ENCODE measurements at regions not wholly inside any gene's neighbourhood (a gene's known extent, or its start where the extent isn't known, plus 50 kb on each side); places are given as distances from the start of the nearest gene placed in this dataset.
"Not testable (repeated sequence)": the region's sequence is repeated elsewhere in the genome, so short reads cannot be mapped to it uniquely, and the experiment has no call there.

- Mint-ChIP-seq H3K9me3 (no peaks in the 10 kb centered on the region), H3K27me3 (ENCODE audit: low read depth) (peaks cover 3% of the 10 kb centered on the region), H3K36me3 (ENCODE audit: insufficient read depth) (no peaks in the 10 kb centered on the region), H3K4me3 (no peak overlapping the region), H3K4me1 (ENCODE audit: low read depth) (no peaks in the 10 kb centered on the region)
- no peak for DNase-seq
- no peak for ATAC-seq
These were observed 233.0 kb downstream of the TFCP2L1 start for GRCh38 chr2:121052023-121052422.

GRCh38 chr2:121052521-121052920 lies 232.5 kb downstream of the TFCP2L1 start:
- Mint-ChIP-seq H3K4me1 (ENCODE audit: low read depth) (no peaks in the 10 kb centered on the region), H3K9me3 (no peaks in the 10 kb centered on the region), H3K4me3 (no peak overlapping the region), H3K36me3 (ENCODE audit: insufficient read depth) (no peaks in the 10 kb centered on the region), H3K27me3 (ENCODE audit: low read depth) (peaks cover 3% of the 10 kb centered on the region)
- ATAC-seq (no peak), DNase-seq (no peak)

DNA sequence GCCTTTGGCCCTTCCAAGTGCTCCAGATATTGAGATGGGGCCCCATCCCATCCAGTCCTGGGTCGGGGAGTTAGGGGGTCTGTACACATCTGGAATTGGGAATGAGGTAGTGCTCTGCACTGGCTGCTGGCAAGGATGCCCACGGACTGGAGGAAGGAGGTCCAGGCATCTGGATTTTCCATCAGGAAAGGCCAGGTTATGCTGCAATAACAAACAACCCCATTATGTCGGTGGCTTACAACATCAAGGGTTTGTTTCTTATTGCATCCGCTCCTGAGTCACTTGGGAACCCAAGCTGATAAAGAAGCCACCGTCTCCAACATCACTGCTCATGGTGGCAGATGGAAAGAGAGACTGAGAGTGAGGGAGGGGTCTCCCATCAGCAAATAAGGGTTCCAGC lies 229.9 kb downstream of the TFCP2L1 start:
- Mint-ChIP-seq H3K27me3 (ENCODE audit: low read depth) (no peaks in the 10 kb centered on the region), H3K4me3 (no peak overlapping the region), H3K4me1 (ENCODE audit: low read depth) (no peaks in the 10 kb centered on the region), H3K36me3 (ENCODE audit: insufficient read depth) (no peaks in the 10 kb centered on the region), H3K9me3 (no peaks in the 10 kb centered on the region)
- DNase-seq (no peak), ATAC-seq (no peak)

DNA sequence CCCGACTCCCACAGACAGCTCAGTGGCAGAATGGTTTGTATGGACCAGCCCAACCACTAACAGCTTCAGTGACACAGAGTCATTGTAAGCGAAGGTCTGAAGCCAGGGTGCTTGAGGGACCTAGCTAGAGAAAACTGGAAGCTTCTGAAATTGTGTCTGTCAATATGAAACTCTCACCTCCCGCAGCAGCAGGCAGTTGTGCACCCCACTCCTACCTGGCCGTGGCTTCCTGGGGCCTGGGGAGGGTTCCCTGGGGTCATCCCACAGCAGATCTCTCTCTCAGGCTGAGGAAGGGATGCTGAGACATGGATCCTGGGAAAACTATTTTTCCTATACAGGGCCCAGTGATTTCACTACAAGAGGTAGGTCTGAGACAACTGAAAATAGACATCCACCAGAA lies 229.5 kb downstream of the TFCP2L1 start:
- DNase-seq: no peak
- ATAC-seq: no peak
- Mint-ChIP-seq H3K36me3 (ENCODE audit: insufficient read depth) (no peaks in the 10 kb centered on the region), H3K4me3 (no peak overlapping the region), H3K9me3 (no peaks in the 10 kb centered on the region), H3K4me1 (ENCODE audit: low read depth) (no peaks in the 10 kb centered on the region), H3K27me3 (ENCODE audit: low read depth) (no peaks in the 10 kb centered on the region)

DNA sequence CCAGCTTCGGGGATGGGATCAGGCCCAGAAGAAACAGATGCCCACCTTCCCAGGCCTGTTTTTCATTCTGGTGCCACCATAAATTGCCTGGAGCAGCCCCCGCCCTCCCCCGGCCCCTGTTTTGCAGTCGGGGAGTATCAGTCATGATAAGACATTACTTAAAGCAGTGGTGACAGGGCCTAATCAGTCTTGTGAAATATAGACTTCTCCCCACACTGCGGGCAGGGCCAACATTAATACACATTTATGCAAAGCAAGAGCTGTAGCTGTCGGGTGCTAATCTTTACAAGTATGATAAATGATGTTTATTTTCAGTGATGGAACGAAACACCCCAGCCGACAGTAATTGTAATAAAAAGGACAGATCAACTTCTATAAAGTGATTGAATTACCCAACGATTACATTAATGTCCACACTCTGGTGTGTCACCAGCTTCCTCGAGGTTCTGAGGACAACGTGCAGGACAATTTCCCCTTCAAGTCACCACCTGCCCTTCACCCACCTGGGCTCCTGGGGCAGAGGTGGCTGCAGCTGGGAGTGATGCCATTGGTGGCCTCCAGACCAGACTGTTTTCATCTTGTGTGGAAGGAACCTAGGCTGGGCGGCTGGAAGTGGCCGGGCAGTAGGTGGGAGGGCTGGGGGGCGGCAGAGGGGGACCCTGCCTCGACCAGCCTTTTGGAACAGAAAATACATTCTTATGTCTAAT lies 226.0 kb downstream of the TFCP2L1 start:
- no peak for ATAC-seq
- no peak for DNase-seq
- H3K4me3 Mint-ChIP-seq: no peak overlapping the region
- H3K4me1 Mint-ChIP-seq (ENCODE audit: low read depth): no peaks in the 10 kb centered on the region
- no peaks in the 10 kb centered on the region for H3K9me3 Mint-ChIP-seq
- no peaks in the 10 kb centered on the region for H3K36me3 Mint-ChIP-seq (ENCODE audit: insufficient read depth)
- no peaks in the 10 kb centered on the region for H3K27me3 Mint-ChIP-seq (ENCODE audit: low read depth)

GRCh38 chr2:121059651-121060649 lies 225.1 kb downstream of the TFCP2L1 start:
- Mint-ChIP-seq H3K4me3 (no peak overlapping the region), H3K9me3 (no peaks in the 10 kb centered on the region), H3K4me1 (ENCODE audit: low read depth) (no peaks in the 10 kb centered on the region), H3K36me3 (ENCODE audit: insufficient read depth) (no peaks in the 10 kb centered on the region), H3K27me3 (ENCODE audit: low read depth) (peaks cover 4% of the 10 kb centered on the region)
- no peak for ATAC-seq
- DNase-seq: no peak

GRCh38 chr2:121061633-121062032 lies 223.4 kb downstream of the TFCP2L1 start:
- DNase-seq (no peak), ATAC-seq (no peak)
- no peaks in the 10 kb centered on the region for H3K4me1 Mint-ChIP-seq (ENCODE audit: low read depth)
- no peaks in the 10 kb centered on the region for H3K36me3 Mint-ChIP-seq (ENCODE audit: insufficient read depth)
- H3K27me3 Mint-ChIP-seq (ENCODE audit: low read depth): peaks cover 6% of the 10 kb centered on the region
- H3K9me3 Mint-ChIP-seq: no peaks in the 10 kb centered on the region
- H3K4me3 Mint-ChIP-seq: no peak overlapping the region

GRCh38 chr2:121063471-121063870 lies 221.5 kb downstream of the TFCP2L1 start:
- Mint-ChIP-seq H3K36me3 (ENCODE audit: insufficient read depth) (no peaks in the 10 kb centered on the region), H3K4me1 (ENCODE audit: low read depth) (no peaks in the 10 kb centered on the region), H3K4me3 (no peak overlapping the region), H3K9me3 (no peaks in the 10 kb centered on the region), H3K27me3 (ENCODE audit: low read depth) (peaks cover 6% of the 10 kb centered on the region)
- no peak for DNase-seq
- no peak for ATAC-seq

DNA sequence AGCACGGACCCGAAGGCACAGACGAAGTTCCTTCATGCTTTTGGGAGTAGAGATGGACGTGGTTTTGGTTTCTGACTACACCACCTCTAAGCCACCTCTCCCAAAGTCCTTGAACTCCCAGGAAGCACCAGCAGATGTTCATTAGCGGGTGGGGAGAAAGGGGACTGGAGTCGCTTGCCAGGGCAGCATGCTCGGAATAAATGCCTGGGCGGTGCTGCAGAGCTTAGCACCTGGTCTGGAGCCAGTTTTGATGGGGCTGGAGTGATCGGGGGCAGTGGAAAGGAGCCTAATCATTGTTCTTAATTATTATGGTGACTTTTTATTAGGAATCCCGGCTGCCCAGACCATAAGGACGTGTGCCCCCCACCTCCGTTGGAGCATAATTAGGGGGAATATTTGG lies 220.8 kb downstream of the TFCP2L1 start:
- DNase-seq (no peak), ATAC-seq (no peak)
- no peaks in the 10 kb centered on the region for H3K9me3 Mint-ChIP-seq
- no peaks in the 10 kb centered on the region for H3K4me1 Mint-ChIP-seq (ENCODE audit: low read depth)
- H3K27me3 Mint-ChIP-seq (ENCODE audit: low read depth): peaks cover 6% of the 10 kb centered on the region
- no peak overlapping the region for H3K4me3 Mint-ChIP-seq
- H3K36me3 Mint-ChIP-seq (ENCODE audit: insufficient read depth): no peaks in the 10 kb centered on the region

DNA sequence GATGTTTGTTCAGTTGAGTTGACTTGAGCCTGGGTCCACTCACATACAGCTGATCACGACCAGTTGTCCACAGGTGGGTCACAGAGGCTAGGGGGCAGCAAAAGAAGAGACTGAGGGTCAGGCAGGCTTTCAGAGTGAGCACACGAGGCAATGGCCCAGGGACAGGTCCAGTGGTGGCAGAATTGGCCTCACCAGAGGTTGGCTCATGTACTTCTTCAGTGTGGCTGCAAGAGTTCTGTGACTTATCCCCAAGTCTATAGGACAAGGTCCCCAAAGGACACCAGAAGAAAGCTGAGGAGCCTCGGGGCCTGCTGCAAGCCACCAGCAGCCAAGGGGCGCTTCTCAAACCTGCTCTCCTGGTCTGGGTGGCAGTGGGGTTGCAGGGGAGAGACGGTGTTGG lies 219.8 kb downstream of the TFCP2L1 start:
- ATAC-seq: no peak
- Mint-ChIP-seq H3K27me3 (ENCODE audit: low read depth) (peaks cover 6% of the 10 kb centered on the region), H3K4me3 (no peak overlapping the region), H3K4me1 (ENCODE audit: low read depth) (no peaks in the 10 kb centered on the region), H3K9me3 (no peaks in the 10 kb centered on the region), H3K36me3 (ENCODE audit: insufficient read depth) (no peaks in the 10 kb centered on the region)
- no peak for DNase-seq

DNA sequence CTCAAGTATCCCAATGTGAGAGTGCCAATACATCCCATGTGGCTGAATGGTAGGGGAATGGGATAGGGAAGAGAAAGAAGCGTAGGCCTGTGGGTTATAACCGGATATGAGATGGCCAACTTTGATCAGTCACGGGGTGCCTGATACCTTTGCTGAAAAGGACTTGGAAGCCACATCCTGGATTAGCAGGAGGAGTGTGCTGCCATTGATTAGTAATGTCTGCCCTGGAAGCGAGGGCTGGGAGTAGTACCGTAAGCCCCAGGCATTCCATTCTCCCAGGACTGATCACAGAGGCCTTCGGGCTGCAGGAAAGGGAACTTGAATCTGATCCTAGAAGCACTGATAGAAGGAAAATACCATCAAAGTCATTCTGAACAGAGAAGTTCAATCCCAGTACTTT lies 218.5 kb downstream of the TFCP2L1 start:
- Mint-ChIP-seq H3K36me3 (ENCODE audit: insufficient read depth) (no peaks in the 10 kb centered on the region), H3K4me1 (ENCODE audit: low read depth) (no peaks in the 10 kb centered on the region), H3K9me3 (no peaks in the 10 kb centered on the region), H3K27me3 (ENCODE audit: low read depth) (peaks cover 9% of the 10 kb centered on the region), H3K4me3 (no peak overlapping the region)
- ATAC-seq: no peak
- no peak for DNase-seq

DNA sequence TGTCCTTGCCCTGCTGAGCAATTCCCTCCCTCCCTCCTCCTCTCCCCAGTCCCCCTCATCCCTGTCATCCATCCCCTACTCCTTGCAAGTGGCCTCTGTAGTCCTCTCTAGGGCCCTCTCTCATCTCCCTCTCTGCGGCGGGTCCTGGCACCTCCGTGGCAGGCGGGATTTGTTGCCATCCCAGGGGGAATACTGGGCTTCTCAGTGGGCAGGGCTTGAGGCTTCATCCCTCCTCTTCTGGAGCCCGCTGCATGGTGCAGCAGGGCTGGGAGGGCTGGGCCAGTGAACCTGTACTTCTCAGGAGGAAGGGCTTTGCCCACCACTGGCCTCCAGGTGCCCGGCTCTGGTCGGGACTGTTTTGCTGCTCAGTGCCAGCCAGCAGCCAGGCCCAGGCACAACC lies 216.2 kb downstream of the TFCP2L1 start:
- DNase-seq: no peak
- H3K27me3 Mint-ChIP-seq (ENCODE audit: low read depth): peaks cover 9% of the 10 kb centered on the region
- H3K9me3 Mint-ChIP-seq: no peaks in the 10 kb centered on the region
- no peaks in the 10 kb centered on the region for H3K4me1 Mint-ChIP-seq (ENCODE audit: low read depth)
- H3K4me3 Mint-ChIP-seq: no peak overlapping the region
- ATAC-seq: no peak
- no peaks in the 10 kb centered on the region for H3K36me3 Mint-ChIP-seq (ENCODE audit: insufficient read depth)

GRCh38 chr2:121069434-121069969 lies 215.5 kb downstream of the TFCP2L1 start:
- ATAC-seq (no peak), DNase-seq (no peak)
- Mint-ChIP-seq H3K27me3 (ENCODE audit: low read depth) (peaks cover 11% of the 10 kb centered on the region), H3K36me3 (ENCODE audit: insufficient read depth) (no peaks in the 10 kb centered on the region), H3K4me3 (no peak overlapping the region), H3K9me3 (no peaks in the 10 kb centered on the region), H3K4me1 (ENCODE audit: low read depth) (no peaks in the 10 kb centered on the region)

- peaks cover 12% of the 10 kb centered on the region for H3K27me3 Mint-ChIP-seq (ENCODE audit: low read depth)
- not testable (repeated sequence) for H3K4me1 Mint-ChIP-seq (ENCODE audit: low read depth); H3K4me3 Mint-ChIP-seq; DNase-seq; H3K9me3 Mint-ChIP-seq; H3K36me3 Mint-ChIP-seq (ENCODE audit: insufficient read depth); ATAC-seq
These were observed 214.9 kb downstream of the TFCP2L1 start for GRCh38 chr2:121070061-121070460.
